ENCODE measurements at regions not wholly inside any gene's neighbourhood (a gene's known extent, or its start where the extent isn't known, plus 50 kb on each side); places are given as distances from the start of the nearest gene placed in this dataset.

GRCh38 chr10:36354633-36355032 lies 712.5 kb upstream of the FZD8 start:
- intact Hi-C loops (cut with micrococcal nuclease) = no loop called here
- H3K36me3 ChIP-seq (ENCODE audit: control insufficient read depth in 2 of 2, extremely low read depth in 1 of 2, insufficient read depth in 2 of 2, low read length in 2 of 2) = no peaks in the 10 kb centered on the region
- POLR2A ChIA-PET = interaction anchor here (1.2 kb wide), 1 partner anchor 171 kb away, joined by 3 read pairs; no protein-coding TSS in a partner anchor
- H3K27ac ChIP-seq (ENCODE audit: insufficient read depth, low read depth, low read length) = no peak overlapping the region
- no peaks in the 10 kb centered on the region for H3K9me3 ChIP-seq (replicated peaks; ENCODE audit: control insufficient read depth, insufficient read depth, low read length)
- no peaks in the 10 kb centered on the region for H3K4me1 ChIP-seq (ENCODE audit: control insufficient read depth, extremely low read depth, insufficient read depth, low read length)
- BruUV-seq (replicated peaks) = no TSS peak
- FAIRE-seq (no peak), DNase-seq (ENCODE audit: low read depth, low spot score) (no peak)
- no peak overlapping the region for H3K9ac ChIP-seq (replicated peaks; ENCODE audit: extremely low read depth, insufficient read depth, low read length)
- no peaks in the 10 kb centered on the region for H3K9me1 ChIP-seq (replicated peaks; ENCODE audit: control insufficient read depth, extremely low read depth, insufficient read depth, low read length)
- no peaks in the 10 kb centered on the region for H3K27me3 ChIP-seq (ENCODE audit: control insufficient read depth in 2 of 2, insufficient read depth in 2 of 2, low read length in 2 of 2)
- dilution Hi-C loops (cut with MboI; ENCODE audit: extremely low pct_ligation_motif_present, low sequenced_read_pairs) = no loop called here
- H2AFZ ChIP-seq (ENCODE audit: low read depth, low read length) = no peak overlapping the region
- no peaks in the 10 kb centered on the region for H3K79me2 ChIP-seq (ENCODE audit: control insufficient read depth, insufficient read depth, low read length)
- no peak for TF ChIP-seq MYC (IDR thresholded peaks at IDR 0.05; ENCODE audit: low read depth, low read length)
- TF ChIP-seq JUN (IDR thresholded peaks at IDR 0.05; ENCODE audit: borderline replicate concordance, insufficient read depth, insufficient read length, low read depth) = no peak
- TF ChIP-seq POLR2A (IDR thresholded peaks at IDR 0.05; ENCODE audit: low read depth, low read length) = no peak
- no peak for TF ChIP-seq GATA2 (IDR thresholded peaks at IDR 0.05; ENCODE audit: insufficient read depth, insufficient read length, low read depth, low read length)
- no peak for TF ChIP-seq FOS (IDR thresholded peaks at IDR 0.05; ENCODE audit: borderline replicate concordance, insufficient read depth, low read length)
- TF ChIP-seq CTCF (IDR thresholded peaks at IDR 0.05; ENCODE audit: extremely low read depth in 1 of 2, insufficient read depth in 1 of 2, low read depth in 1 of 2, low read length in 2 of 2) = no peak
- TF ChIP-seq POLR2AphosphoS5 (IDR thresholded peaks at IDR 0.05; ENCODE audit: insufficient read depth, low read depth, low read length) = no peak
- H3K4me3 ChIP-seq (replicated peaks in 1 of 3; ENCODE audit: insufficient read depth in 1 of 3, low read depth in 1 of 3, low read length in 3 of 3) = no peak overlapping the region
- CTCF ChIA-PET = no interaction called here
- no peaks in the 10 kb centered on the region for H4K20me1 ChIP-seq (replicated peaks; ENCODE audit: control insufficient read depth, extremely low read depth, insufficient read depth, low read length)
- H3K4me2 ChIP-seq (ENCODE audit: insufficient read depth, low read length) = no peak overlapping the region

DNA sequence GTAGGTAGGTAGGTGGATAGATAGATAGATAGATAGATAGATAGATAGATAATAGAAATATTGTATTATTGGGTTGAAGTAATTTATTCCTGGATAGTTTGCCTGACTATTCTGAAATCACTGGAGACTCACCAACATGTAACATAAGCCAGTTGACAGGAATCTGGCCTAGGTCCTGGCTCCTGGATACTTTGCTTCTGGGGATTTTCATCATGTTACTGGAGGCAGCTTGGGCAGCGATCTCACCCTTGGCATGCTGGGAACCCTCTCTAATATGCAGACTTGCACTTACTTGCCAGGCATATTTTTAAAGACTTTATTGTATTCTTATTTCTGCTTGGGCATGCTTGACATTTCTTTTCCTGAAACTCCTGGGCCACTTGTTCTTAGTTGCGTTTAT lies 709.1 kb upstream of the FZD8 start:
- no peak for FAIRE-seq
- DNase-seq (ENCODE audit: low read depth, low spot score) = no peak
- TF ChIP-seq POLR2A (IDR thresholded peaks at IDR 0.05; ENCODE audit: low read depth, low read length) (no peak), POLR2AphosphoS5 (IDR thresholded peaks at IDR 0.05; ENCODE audit: insufficient read depth, low read depth, low read length) (no peak), FOS (IDR thresholded peaks at IDR 0.05; ENCODE audit: borderline replicate concordance, insufficient read depth, low read length) (no peak), GATA2 (IDR thresholded peaks at IDR 0.05; ENCODE audit: insufficient read depth, insufficient read length, low read depth, low read length) (no peak), CTCF (IDR thresholded peaks at IDR 0.05; ENCODE audit: extremely low read depth in 1 of 2, insufficient read depth in 1 of 2, low read depth in 1 of 2, low read length in 2 of 2) (no peak), MYC (IDR thresholded peaks at IDR 0.05; ENCODE audit: low read depth, low read length) (no peak), JUN (IDR thresholded peaks at IDR 0.05; ENCODE audit: borderline replicate concordance, insufficient read depth, insufficient read length, low read depth) (no peak), EZH2 (IDR thresholded peaks at IDR 0.05; ENCODE audit: borderline replicate concordance, low read depth, low read length, severe bottlenecking) (no peak)
- TF ChIP-seq, protein P1, sequence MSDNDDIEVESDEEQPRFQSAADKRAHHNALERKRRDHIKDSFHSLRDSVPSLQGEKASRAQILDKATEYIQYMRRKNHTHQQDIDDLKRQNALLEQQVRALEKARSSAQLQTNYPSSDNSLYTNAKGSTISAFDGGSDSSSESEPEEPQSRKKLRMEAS (IDR thresholded peaks at IDR 0.05; ENCODE audit: insufficient read depth, insufficient read length) = no peak
- Histone ChIP-seq H3K4me2 (ENCODE audit: insufficient read depth, low read length) (no peak overlapping the region), H2AFZ (ENCODE audit: low read depth, low read length) (no peak overlapping the region), H3K9me1 (replicated peaks; ENCODE audit: control insufficient read depth, extremely low read depth, insufficient read depth, low read length) (no peaks in the 10 kb centered on the region), H3K36me3 (ENCODE audit: control insufficient read depth in 2 of 2, extremely low read depth in 1 of 2, insufficient read depth in 2 of 2, low read length in 2 of 2) (no peaks in the 10 kb centered on the region), H3K27ac (ENCODE audit: insufficient read depth, low read depth, low read length) (no peak overlapping the region), H4K20me1 (replicated peaks; ENCODE audit: control insufficient read depth, extremely low read depth, insufficient read depth, low read length) (no peaks in the 10 kb centered on the region), H3K9me3 (replicated peaks; ENCODE audit: control insufficient read depth, insufficient read depth, low read length) (no peaks in the 10 kb centered on the region), H3K9ac (replicated peaks; ENCODE audit: extremely low read depth, insufficient read depth, low read length) (no peak overlapping the region), H3K4me1 (ENCODE audit: control insufficient read depth, extremely low read depth, insufficient read depth, low read length) (no peaks in the 10 kb centered on the region), H3K4me3 (replicated peaks in 1 of 3; ENCODE audit: insufficient read depth in 1 of 3, low read depth in 1 of 3, low read length in 3 of 3) (no peak overlapping the region), H3K27me3 (ENCODE audit: control insufficient read depth in 2 of 2, insufficient read depth in 2 of 2, low read length in 2 of 2) (no peaks in the 10 kb centered on the region), H3K79me2 (ENCODE audit: control insufficient read depth, insufficient read depth, low read length) (no peaks in the 10 kb centered on the region)
- no TSS peak for BruUV-seq (replicated peaks)
- intact Hi-C loops (cut with micrococcal nuclease) (no loop called here), dilution Hi-C loops (cut with MboI; ENCODE audit: extremely low pct_ligation_motif_present, low sequenced_read_pairs) (no loop called here)
- ChIA-PET CTCF (no interaction called here), POLR2A (no interaction called here)

All from endothelial cell of umbilical vein (primary cell).